Karpas-422 (cell line): ENCODE measurements at regions not wholly inside any gene's neighbourhood (a gene's known extent, or its start where the extent isn't known, plus 50 kb on each side); places are given as distances from the start of the nearest gene placed in this dataset.

ENCODE experiments used
- DNase-seq: peaks from one replicate; pipeline ENCODE4 v3.0.0-alpha.2; 2015
- H2AFZ ChIP-seq: fragments of 200-600 bp; sonication (generic); 2 replicates; pipeline ENCODE4 v1.6.1; 2014; ENCODE audit warnings: antibody characterized with exemption, low read length, mixed read lengths
- H3K27ac ChIP-seq: fragments of 200-600 bp; sonication (generic); 2 replicates; pipeline ENCODE4 v1.5.1; 2014; ENCODE audit warnings: mild to moderate bottlenecking, low read length, moderate library complexity
- H3K27me3 ChIP-seq: fragments of 200-600 bp; sonication (generic); 2 replicates; pipeline ENCODE4 v1.6.1; 2014; ENCODE audit warnings: low read length, mixed read lengths
- H3K36me3 ChIP-seq: fragments of 200-600 bp; sonication (generic); 2 replicates; pipeline ENCODE4 v1.6.1; 2014; ENCODE audit warnings: low read length, mixed read lengths; ENCODE audit not compliant: insufficient read depth
- H3K4me1 ChIP-seq: fragments of 200-600 bp; sonication (generic); 2 replicates; pipeline ENCODE4 v1.6.1; 2014; ENCODE audit warnings: mild to moderate bottlenecking, low read length, mixed read lengths
- H3K4me2 ChIP-seq: fragments of 200-600 bp; sonication (generic); 2 replicates; pipeline ENCODE4 v1.6.1; 2014; ENCODE audit warnings: low read length, low read depth, mild to moderate bottlenecking; ENCODE audit not compliant: poor library complexity, severe bottlenecking
- H3K4me3 ChIP-seq: fragments of 200-600 bp; sonication (generic); 2 replicates; pipeline ENCODE4 v1.5.1; 2014; ENCODE audit warnings: mild to moderate bottlenecking, antibody characterized with exemption, low read length, mixed read lengths
- H3K79me2 ChIP-seq: fragments of 200-600 bp; sonication (generic); 2 replicates; pipeline ENCODE4 v1.6.1; 2014; ENCODE audit warnings: mild to moderate bottlenecking, low read length, mixed read lengths
- H3K9ac ChIP-seq: fragments of 200-600 bp; sonication (generic); 2 replicates; pipeline ENCODE4 v1.6.0; 2014; ENCODE audit warnings: low read length
- H3K9me2 ChIP-seq: fragments of 200-600 bp; sonication (generic), shearing (Covaris generic); replicated peaks from 2 replicates; pipeline ENCODE4 v1.6.0; 2014; ENCODE audit warnings: mild to moderate bottlenecking, low read length, moderate library complexity; ENCODE audit not compliant: insufficient read depth
- H3K9me3 ChIP-seq: fragments of 300-700, 200-600 bp; sonication (generic); 2 replicates; pipeline ENCODE4 v1.6.1; 2014; ENCODE audit warnings: low read length, mixed read lengths
- H4K20me1 ChIP-seq: fragments of 200-600 bp; sonication (generic); 2 replicates; pipeline ENCODE4 v1.6.1; 2014; ENCODE audit warnings: mild to moderate bottlenecking, antibody characterized with exemption, low read length, low read depth; ENCODE audit not compliant: insufficient read depth

GRCh38 chr4:134544303-134544770, 342.7 kb upstream of the PABPC4L start:
- Histone ChIP-seq H3K9me3 (peaks cover 10% of the 10 kb centered on the region), H3K36me3 (no peaks in the 10 kb centered on the region), H3K27me3 (no peaks in the 10 kb centered on the region), H3K79me2 (no peaks in the 10 kb centered on the region), H3K27ac (no peak overlapping the region), H3K4me2 (no peak overlapping the region), H4K20me1 (no peaks in the 10 kb centered on the region), H3K9me2 (no peaks in the 10 kb centered on the region), H2AFZ (no peak overlapping the region), H3K4me3 (no peak overlapping the region), H3K9ac (no peak overlapping the region), H3K4me1 (no peaks in the 10 kb centered on the region)
- no peak for DNase-seq

- no peaks in the 10 kb centered on the region for H3K36me3 ChIP-seq
- no peaks in the 10 kb centered on the region for H4K20me1 ChIP-seq
- H3K4me1 ChIP-seq: no peaks in the 10 kb centered on the region
- no peak overlapping the region for H2AFZ ChIP-seq
- no peaks in the 10 kb centered on the region; the same call in 1 of the 2 replicates for H3K9me3 ChIP-seq
- no peaks in the 10 kb centered on the region for H3K27me3 ChIP-seq
- no peak overlapping the region for H3K4me3 ChIP-seq
- H3K79me2 ChIP-seq: no peaks in the 10 kb centered on the region
- H3K4me2 ChIP-seq: no peak overlapping the region
- H3K9me2 ChIP-seq: no peaks in the 10 kb centered on the region
- no peak overlapping the region for H3K27ac ChIP-seq
- no peak for DNase-seq
- H3K9ac ChIP-seq: no peak overlapping the region
Observed at GRCh38 chr4:134540588-134540987, 339.0 kb upstream of the PABPC4L start.

- Histone ChIP-seq H3K9me3 (no peaks in the 10 kb centered on the region; the same call in 1 of the 2 replicates), H3K27me3 (no peaks in the 10 kb centered on the region), H3K79me2 (no peaks in the 10 kb centered on the region), H3K9ac (no peak overlapping the region), H3K4me3 (no peak overlapping the region), H3K9me2 (no peaks in the 10 kb centered on the region), H3K4me2 (no peak overlapping the region), H3K36me3 (no peaks in the 10 kb centered on the region), H3K4me1 (no peaks in the 10 kb centered on the region), H2AFZ (no peak overlapping the region), H4K20me1 (no peaks in the 10 kb centered on the region), H3K27ac (no peak overlapping the region)
- DNase-seq: no peak
Observed at GRCh38 chr4:134539729-134540231, 338.2 kb upstream of the PABPC4L start.

GRCh38 chr4:134537701-134538100, 336.1 kb upstream of the PABPC4L start:
- DNase-seq: no peak
- H3K27ac ChIP-seq: no peak overlapping the region
- no peaks in the 10 kb centered on the region for H3K27me3 ChIP-seq
- no peaks in the 10 kb centered on the region for H3K79me2 ChIP-seq
- H3K9me3 ChIP-seq: no peaks in the 10 kb centered on the region; the same call in 1 of the 2 replicates
- no peak overlapping the region for H2AFZ ChIP-seq
- H3K4me1 ChIP-seq: peaks cover 5% of the 10 kb centered on the region; the same call in 1 of the 2 replicates
- no peak overlapping the region for H3K4me2 ChIP-seq
- no peaks in the 10 kb centered on the region for H3K9me2 ChIP-seq
- H3K4me3 ChIP-seq: no peak overlapping the region
- no peaks in the 10 kb centered on the region for H4K20me1 ChIP-seq
- no peak overlapping the region for H3K9ac ChIP-seq
- no peaks in the 10 kb centered on the region for H3K36me3 ChIP-seq

GRCh38 chr4:134533068-134533467, 331.5 kb upstream of the PABPC4L start:
- no peak for DNase-seq

GRCh38 chr4:134531013-134531412, 329.4 kb upstream of the PABPC4L start:
- H4K20me1 ChIP-seq: no peaks in the 10 kb centered on the region
- H3K9me3 ChIP-seq: no peaks in the 10 kb centered on the region
- no peaks in the 10 kb centered on the region for H3K27me3 ChIP-seq
- no peaks in the 10 kb centered on the region for H3K36me3 ChIP-seq
- no peaks in the 10 kb centered on the region for H3K79me2 ChIP-seq
- H3K9me2 ChIP-seq: no peaks in the 10 kb centered on the region
- H3K9ac ChIP-seq: no peak overlapping the region
- peaks cover 5% of the 10 kb centered on the region; the same call in 1 of the 2 replicates for H3K4me1 ChIP-seq
- no peak overlapping the region for H3K27ac ChIP-seq
- H3K4me2 ChIP-seq: no peak overlapping the region
- H3K4me3 ChIP-seq: no peak overlapping the region
- no peak for DNase-seq
- no peak overlapping the region for H2AFZ ChIP-seq

More at GRCh38 chr4:134533068-134533467, 331.5 kb upstream of the PABPC4L start:
- Histone ChIP-seq H3K4me3 (no peak overlapping the region), H3K9ac (no peak overlapping the region), H3K27ac (no peak overlapping the region), H2AFZ (peak overlapping the region; percentile 76; the same call in 1 of the 2 replicates), H3K27me3 (no peaks in the 10 kb centered on the region), H3K4me1 (peaks cover 5% of the 10 kb centered on the region; the same call in 1 of the 2 replicates), H3K79me2 (no peaks in the 10 kb centered on the region), H4K20me1 (no peaks in the 10 kb centered on the region), H3K9me2 (no peaks in the 10 kb centered on the region), H3K4me2 (peak overlapping the region; percentile 7), H3K9me3 (no peaks in the 10 kb centered on the region; the same call in 1 of the 2 replicates), H3K36me3 (no peaks in the 10 kb centered on the region)

- H3K9ac ChIP-seq: no peak overlapping the region
- no peaks in the 10 kb centered on the region for H4K20me1 ChIP-seq
- no peak overlapping the region for H3K27ac ChIP-seq
- H3K4me3 ChIP-seq: no peak overlapping the region
- H3K36me3 ChIP-seq: no peaks in the 10 kb centered on the region
- H3K4me2 ChIP-seq: no peak overlapping the region
- H3K9me3 ChIP-seq: no peaks in the 10 kb centered on the region
- peaks cover 5% of the 10 kb centered on the region; the same call in 1 of the 2 replicates for H3K4me1 ChIP-seq
- H3K27me3 ChIP-seq: no peaks in the 10 kb centered on the region
- no peaks in the 10 kb centered on the region for H3K79me2 ChIP-seq
- no peaks in the 10 kb centered on the region for H3K9me2 ChIP-seq
- DNase-seq: no peak
- no peak overlapping the region for H2AFZ ChIP-seq
Observed at GRCh38 chr4:134529629-134530028, 328.0 kb upstream of the PABPC4L start.

- no peaks in the 10 kb centered on the region for H3K9me2 ChIP-seq
- H3K27me3 ChIP-seq: no peaks in the 10 kb centered on the region
- no peak overlapping the region for H2AFZ ChIP-seq
- no peak overlapping the region for H3K4me3 ChIP-seq
- no peak for DNase-seq
- H4K20me1 ChIP-seq: no peaks in the 10 kb centered on the region
- H3K9me3 ChIP-seq: no peaks in the 10 kb centered on the region
- no peak overlapping the region for H3K9ac ChIP-seq
- no peak overlapping the region for H3K4me2 ChIP-seq
- no peak overlapping the region for H3K27ac ChIP-seq
- H3K79me2 ChIP-seq: no peaks in the 10 kb centered on the region
- no peaks in the 10 kb centered on the region for H3K4me1 ChIP-seq
- no peaks in the 10 kb centered on the region for H3K36me3 ChIP-seq
Observed at GRCh38 chr4:134518574-134519217, 317.1 kb upstream of the PABPC4L start.
